HEK293 (cell line): ENCODE measurements at regions not wholly inside any gene's neighbourhood (a gene's known extent, or its start where the extent isn't known, plus 50 kb on each side); places are given as distances from the start of the nearest gene placed in this dataset.

Source experiments
- CTCF ChIA-PET: fragments of 350-600 bp; formaldehyde crosslinking; extraction: SDS; loops from one replicate; lab custom pipeline; 2021; ENCODE audit warnings: antibody characterized with exemption; lab: Yijun Ruan, JAX
- POLR2A ChIA-PET: fragments of 300-600 bp; formaldehyde crosslinking; extraction: SDS; loops from one replicate; lab custom pipeline; 2020; ENCODE audit warnings: antibody characterized with exemption, inconsistent platforms; lab: Yijun Ruan, JAX
- H3K27ac ChIP-seq: fragments of 200-500 bp; sonication (Bioruptor generic); 2 replicates; pipeline ENCODE4 v1.5.1; 2014; ENCODE audit warnings: low read depth, low read length, control low read depth, inconsistent platforms; ENCODE audit errors: extremely low read depth
- H3K36me3 ChIP-seq, 2 experiments: fragments of 200-500 bp in 1 of 2; sonication (Bioruptor generic) in 1 of 2; 1 replicate in 1 of 2; 2 replicates in 1 of 2; pipeline ENCODE4 v1.5.1; 2014 to 2017; ENCODE audit warnings: inconsistent platforms in 2 of 2, low read length in 2 of 2; ENCODE audit not compliant: control insufficient read depth in 2 of 2, insufficient read depth in 1 of 2
- H3K4me1 ChIP-seq: fragments of 200-500 bp; sonication (Bioruptor generic); 2 replicates; pipeline ENCODE4 v1.5.1; 2014; ENCODE audit warnings: mild to moderate bottlenecking, low read length, inconsistent platforms; ENCODE audit not compliant: control insufficient read depth, insufficient read depth
- H3K4me3 ChIP-seq: 2 replicates; pipeline ENCODE4 v1.5.1; 2011; ENCODE audit warnings: low read depth, mild to moderate bottlenecking, control low read depth, low read length, moderate library complexity
- H3K9me3 ChIP-seq: fragments of 200-500 bp; sonication (Bioruptor generic); 2 replicates; pipeline ENCODE4 v1.5.1; 2014; ENCODE audit warnings: low read depth, low read length, inconsistent platforms; ENCODE audit not compliant: control insufficient read depth, insufficient read depth
- BCL11A ChIP-seq: fragments of 450-650 bp; formaldehyde crosslinking; IDR thresholded peaks from 2 replicates; pipeline ENCODE4 v1.5.1; 2016; ENCODE audit warnings: low read depth, missing biosample characterization, missing genetic modification characterization
- CTCF ChIP-seq: fragments of 450-650 bp; formaldehyde crosslinking; IDR thresholded peaks from 2 replicates; pipeline ENCODE4 v1.5.1; 2016; ENCODE audit warnings: missing biosample characterization, missing genetic modification characterization
- GLIS1 ChIP-seq: fragments of 450-650 bp; formaldehyde crosslinking; IDR thresholded peaks from 2 replicates; pipeline ENCODE4 v1.5.1; 2016; ENCODE audit warnings: missing biosample characterization, missing genetic modification characterization
- PRDM1 ChIP-seq: fragments of 450-650 bp; formaldehyde crosslinking; IDR thresholded peaks from 2 replicates; pipeline ENCODE4; 2016; ENCODE audit warnings: missing biosample characterization, missing genetic modification characterization
- TSHZ1 ChIP-seq: fragments of 450-650 bp; formaldehyde crosslinking; IDR thresholded peaks from 2 replicates; pipeline ENCODE4 v1.5.1; 2016; ENCODE audit warnings: missing biosample characterization, missing genetic modification characterization, borderline replicate concordance
- ZBTB11 ChIP-seq: fragments of 450-650 bp; formaldehyde crosslinking; conservative IDR thresholded peaks from 2 replicates; pipeline ENCODE4 v1.5.1; 2016; ENCODE audit warnings: low read depth, missing biosample characterization, missing genetic modification characterization
- ZNF121 ChIP-seq: fragments of 450-650 bp; formaldehyde crosslinking; IDR thresholded peaks from 2 replicates; pipeline ENCODE4 v1.5.1; 2016; ENCODE audit warnings: missing biosample characterization, missing genetic modification characterization
- ZNF132 ChIP-seq: fragments of 450-650 bp; formaldehyde crosslinking; IDR thresholded peaks from 2 replicates; pipeline ENCODE4 v1.5.1; 2017; ENCODE audit warnings: missing biosample characterization, missing genetic modification characterization, borderline replicate concordance
- ZNF37A ChIP-seq: fragments of 450-650 bp; IDR thresholded peaks from 2 replicates; pipeline ENCODE4 v1.5.1; 2018; ENCODE audit warnings: missing biosample characterization, missing genetic modification characterization
- ZNF391 ChIP-seq: fragments of 450-650 bp; formaldehyde crosslinking; IDR thresholded peaks from 2 replicates; pipeline ENCODE4 v1.5.1; 2016; ENCODE audit warnings: low read depth, missing biosample characterization, missing genetic modification characterization, borderline replicate concordance
- ZNF394 ChIP-seq: fragments of 450-650 bp; formaldehyde crosslinking; IDR thresholded peaks from 2 replicates; pipeline ENCODE4 v1.5.1; 2016; ENCODE audit warnings: missing biosample characterization, missing genetic modification characterization, mild to moderate bottlenecking, moderate library complexity, borderline replicate concordance
- ZNF473 ChIP-seq: fragments of 450-650 bp; formaldehyde crosslinking; IDR thresholded peaks from 2 replicates; pipeline ENCODE4 v1.5.1; 2017; ENCODE audit warnings: missing biosample characterization, missing genetic modification characterization
- ZNF48 ChIP-seq: fragments of 450-650 bp; formaldehyde crosslinking; IDR thresholded peaks from 2 replicates; pipeline ENCODE4 v1.5.1; 2016; ENCODE audit warnings: missing biosample characterization, missing genetic modification characterization
- ZNF558 ChIP-seq: fragments of 450-650 bp; formaldehyde crosslinking; IDR thresholded peaks from 2 replicates; pipeline ENCODE4 v1.5.1; 2016; ENCODE audit warnings: missing biosample characterization, missing genetic modification characterization
- ZNF660 ChIP-seq: fragments of 450-650 bp; IDR thresholded peaks from 2 replicates; pipeline ENCODE4 v1.5.1; 2018; ENCODE audit warnings: missing biosample characterization, mild to moderate bottlenecking, missing genetic modification characterization
- ZNF707 ChIP-seq: fragments of 450-650 bp; formaldehyde crosslinking; IDR thresholded peaks from 2 replicates; pipeline ENCODE4 v1.5.1; 2016; ENCODE audit warnings: missing biosample characterization, missing genetic modification characterization
- ZNF837 ChIP-seq: fragments of 450-650 bp; formaldehyde crosslinking; IDR thresholded peaks from 2 replicates; pipeline ENCODE4 v1.5.1; 2016; ENCODE audit warnings: missing biosample characterization, missing genetic modification characterization
- ZSCAN4 ChIP-seq: fragments of 450-650 bp; formaldehyde crosslinking; IDR thresholded peaks from 2 replicates; pipeline ENCODE4 v1.5.1; 2017; ENCODE audit warnings: missing biosample characterization, missing genetic modification characterization

GRCh38 chr15:95247071-95247984, 1016.0 kb downstream of the MCTP2 start (continued):
- TF ChIP-seq BCL11A (tag by site-specific recombination): no peak; the same call in 1 of the 2 replicates
- TF ChIP-seq, all 188 proteins: peak for 31

GRCh38 chr15:95249524-95249923, 1018.2 kb downstream of the MCTP2 start:
- H3K4me1 ChIP-seq: 0 out of 2 replicates have a peak, but pooled peaks cover 5% of the 10 kb centered on the region
- H3K36me3 ChIP-seq: no peaks in the 10 kb centered on the region
- no peak overlapping the region for H3K4me3 ChIP-seq
- 0 out of 2 replicates have a peak, but pooled peaks cover 3% of the 10 kb centered on the region for H3K9me3 ChIP-seq
- ChIA-PET CTCF (interaction anchor here (1.0 to 2.8 kb wide), 3 partner anchors 10 to 12 kb away, joined by 4 to 8 read pairs (median 5); no protein-coding TSS in a partner anchor), POLR2A (no interaction called here)
- H3K27ac ChIP-seq: no peak overlapping the region
- TF ChIP-seq ZNF37A (tag by site-specific recombination): no peak
- TF ChIP-seq ZNF473 (tag by site-specific recombination): no peak
- no peak for TF ChIP-seq ZNF394 (tag by site-specific recombination)
- no peak for TF ChIP-seq ZNF391 (tag by site-specific recombination)
- no peak for TF ChIP-seq ZSCAN4 (tag by site-specific recombination)
- no peak for TF ChIP-seq CTCF (tag by site-specific recombination)
- no peak for TF ChIP-seq ZNF121
- TF ChIP-seq GLIS1 (tag by site-specific recombination): no peak
- no peak for TF ChIP-seq ZNF48 (tag by site-specific recombination)
- TF ChIP-seq ZNF558 (tag by site-specific recombination): no peak
- TF ChIP-seq ZNF707 (tag by site-specific recombination): no peak
- TF ChIP-seq ZNF132: no peak
- TF ChIP-seq TSHZ1: no peak
- TF ChIP-seq ZNF837 (tag by site-specific recombination): no peak
- no peak for TF ChIP-seq ZBTB11
- TF ChIP-seq ZNF660 (tag by site-specific recombination): no peak
- TF ChIP-seq PRDM1: no peak
